DOHH2 (cell line): ENCODE measurements at regions not wholly inside any gene's neighbourhood (a gene's known extent, or its start where the extent isn't known, plus 50 kb on each side); places are given as distances from the start of the nearest gene placed in this dataset.

Experiments used
- H3F3A ChIP-seq: fragments of 200-600 bp; sonication (generic), shearing (Covaris generic); 2 replicates; pipeline ENCODE4 v1.6.0; 2016; ENCODE audit warnings: antibody characterized with exemption, mild to moderate bottlenecking; ENCODE audit not compliant: control insufficient read depth, insufficient read depth
- H3K27ac ChIP-seq: fragments of 200-600 bp; sonication (generic); 2 replicates; pipeline ENCODE4 v1.5.1; 2014; ENCODE audit warnings: low read depth, mild to moderate bottlenecking, low read length, moderate library complexity
- H3K27me3 ChIP-seq: fragments of 200-600 bp; sonication (generic); 2 replicates; pipeline ENCODE4 v1.6.1; 2014; ENCODE audit warnings: mild to moderate bottlenecking, low read length, mixed read lengths; ENCODE audit not compliant: control insufficient read depth
- H3K36me3 ChIP-seq: fragments of 200-600 bp; sonication (generic); 2 replicates; pipeline ENCODE4 v1.6.1; 2014; ENCODE audit warnings: mild to moderate bottlenecking, low read length, moderate library complexity, mixed read lengths; ENCODE audit not compliant: control insufficient read depth
- H3K4me1 ChIP-seq: fragments of 200-600 bp; sonication (generic); 2 replicates; pipeline ENCODE4 v1.6.1; 2014; ENCODE audit warnings: mild to moderate bottlenecking, low read length, mixed read lengths; ENCODE audit not compliant: control insufficient read depth
- H3K4me2 ChIP-seq: fragments of 200-600 bp; sonication (generic); 2 replicates; pipeline ENCODE4 v1.6.0; 2014; ENCODE audit warnings: mild to moderate bottlenecking, low read length, moderate library complexity
- H3K4me3 ChIP-seq: fragments of 200-600 bp; sonication (generic); 2 replicates; pipeline ENCODE4 v1.5.1; 2014; ENCODE audit warnings: mild to moderate bottlenecking, low read length, mixed read lengths
- H3K79me2 ChIP-seq: fragments of 200-600 bp; sonication (generic); 2 replicates; pipeline ENCODE4 v1.6.1; 2014; ENCODE audit warnings: mild to moderate bottlenecking, low read length, mixed read lengths; ENCODE audit not compliant: control insufficient read depth
- H3K9me2 ChIP-seq: fragments of 200-600 bp; sonication (generic); replicated peaks from 2 replicates; pipeline ENCODE4 v1.6.1; 2014; ENCODE audit warnings: mild to moderate bottlenecking, low read length, mixed read lengths; ENCODE audit not compliant: control insufficient read depth
- H3K9me3 ChIP-seq: fragments of 200-600 bp; sonication (generic); 2 replicates; pipeline ENCODE4 v1.6.1; 2014; ENCODE audit warnings: antibody characterized with exemption, low read length, mixed read lengths; ENCODE audit not compliant: control insufficient read depth, insufficient read depth
- H4K20me1 ChIP-seq: fragments of 200-600 bp; sonication (generic); 2 replicates; pipeline ENCODE4 v1.6.0; 2014; ENCODE audit warnings: low read depth, mild to moderate bottlenecking, antibody characterized with exemption, low read length, moderate library complexity; ENCODE audit not compliant: control insufficient read depth, insufficient read depth
- EZH2phosphoT487 ChIP-seq: fragments of 200-600 bp; sonication (generic); IDR thresholded peaks from 2 replicates; pipeline ENCODE4 v1.6.1; 2017; ENCODE audit warnings: borderline replicate concordance, mild to moderate bottlenecking, antibody characterized with exemption, low read length, moderate library complexity, mixed read lengths
- TF ChIP-seq, protein P1 (sequence below): fragments of 200-600 bp; sonication (generic); IDR thresholded peaks from one replicate; pipeline ENCODE4 v1.5.1; 2014; ENCODE audit warnings: antibody characterized with exemption, mild to moderate bottlenecking, low read depth, low read length; ENCODE audit not compliant: poor library complexity, severe bottlenecking

DNA sequence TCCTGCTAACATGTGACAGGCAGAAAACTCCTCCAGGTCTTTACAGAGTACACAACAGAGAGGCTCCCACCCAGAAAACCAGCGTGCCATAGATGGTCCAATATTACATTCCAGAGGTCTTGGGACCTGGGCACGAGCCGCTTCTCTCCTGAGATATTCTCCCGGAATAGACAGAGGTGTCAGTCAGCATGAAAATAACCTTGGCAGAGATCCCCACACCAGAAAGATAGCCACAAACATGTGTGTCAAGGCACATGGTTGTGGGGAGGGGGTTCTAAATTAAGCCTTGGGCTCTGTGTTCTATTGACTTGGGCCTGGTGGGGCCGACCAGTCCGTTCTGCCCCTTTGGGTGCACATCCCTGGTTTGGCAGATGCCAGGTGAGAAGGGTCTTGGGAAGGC is 78.4 kb downstream of the BOD1 start:
- no peaks in the 10 kb centered on the region for H3K79me2 ChIP-seq
- no peak overlapping the region for H3K4me3 ChIP-seq
- H3K4me2 ChIP-seq = no peak overlapping the region
- H3K27ac ChIP-seq = no peak overlapping the region
- no peaks in the 10 kb centered on the region for H3K9me3 ChIP-seq
- TF ChIP-seq, protein P1, sequence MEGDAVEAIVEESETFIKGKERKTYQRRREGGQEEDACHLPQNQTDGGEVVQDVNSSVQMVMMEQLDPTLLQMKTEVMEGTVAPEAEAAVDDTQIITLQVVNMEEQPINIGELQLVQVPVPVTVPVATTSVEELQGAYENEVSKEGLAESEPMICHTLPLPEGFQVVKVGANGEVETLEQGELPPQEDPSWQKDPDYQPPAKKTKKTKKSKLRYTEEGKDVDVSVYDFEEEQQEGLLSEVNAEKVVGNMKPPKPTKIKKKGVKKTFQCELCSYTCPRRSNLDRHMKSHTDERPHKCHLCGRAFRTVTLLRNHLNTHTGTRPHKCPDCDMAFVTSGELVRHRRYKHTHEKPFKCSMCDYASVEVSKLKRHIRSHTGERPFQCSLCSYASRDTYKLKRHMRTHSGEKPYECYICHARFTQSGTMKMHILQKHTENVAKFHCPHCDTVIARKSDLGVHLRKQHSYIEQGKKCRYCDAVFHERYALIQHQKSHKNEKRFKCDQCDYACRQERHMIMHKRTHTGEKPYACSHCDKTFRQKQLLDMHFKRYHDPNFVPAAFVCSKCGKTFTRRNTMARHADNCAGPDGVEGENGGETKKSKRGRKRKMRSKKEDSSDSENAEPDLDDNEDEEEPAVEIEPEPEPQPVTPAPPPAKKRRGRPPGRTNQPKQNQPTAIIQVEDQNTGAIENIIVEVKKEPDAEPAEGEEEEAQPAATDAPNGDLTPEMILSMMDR = no peak
- no peak for TF ChIP-seq EZH2phosphoT487
- H3K9me2 ChIP-seq = no peaks in the 10 kb centered on the region
- no peaks in the 10 kb centered on the region for H4K20me1 ChIP-seq
- H3K4me1 ChIP-seq = no peaks in the 10 kb centered on the region
- no peaks in the 10 kb centered on the region for H3F3A ChIP-seq
- no peaks in the 10 kb centered on the region for H3K36me3 ChIP-seq
- H3K27me3 ChIP-seq = peaks cover 8% of the 10 kb centered on the region; the same call in 1 of the 2 replicates

DNA sequence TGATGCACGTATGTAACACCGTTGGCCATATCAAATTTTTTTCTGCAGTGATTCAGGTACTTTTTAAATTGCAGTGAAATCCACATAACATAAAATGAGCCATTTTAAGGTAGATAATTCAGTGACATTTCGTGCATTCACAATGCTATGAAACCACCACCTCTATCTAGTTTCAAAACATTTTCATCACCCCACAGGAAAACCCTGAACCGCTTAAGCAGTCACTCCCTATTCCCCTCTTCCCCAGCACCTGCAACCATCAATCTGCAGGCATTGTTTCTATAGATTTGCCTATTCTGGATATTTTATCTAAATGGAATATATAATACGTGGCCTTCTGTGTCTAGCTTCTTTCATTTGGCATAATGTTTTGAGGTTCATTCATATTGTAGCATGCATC is 79.2 kb downstream of the BOD1 start:
- Histone ChIP-seq H3K27me3 (peaks cover 8% of the 10 kb centered on the region; the same call in 1 of the 2 replicates), H3K4me2 (no peak overlapping the region), H3K9me3 (no peaks in the 10 kb centered on the region), H4K20me1 (no peaks in the 10 kb centered on the region), H3K36me3 (no peaks in the 10 kb centered on the region), H3K79me2 (no peaks in the 10 kb centered on the region), H3K4me1 (no peaks in the 10 kb centered on the region), H3K9me2 (no peaks in the 10 kb centered on the region), H3K4me3 (no peak overlapping the region), H3K27ac (no peak overlapping the region), H3F3A (no peaks in the 10 kb centered on the region)
- TF ChIP-seq, protein P1 = no peak
- TF ChIP-seq EZH2phosphoT487 = no peak

DNA sequence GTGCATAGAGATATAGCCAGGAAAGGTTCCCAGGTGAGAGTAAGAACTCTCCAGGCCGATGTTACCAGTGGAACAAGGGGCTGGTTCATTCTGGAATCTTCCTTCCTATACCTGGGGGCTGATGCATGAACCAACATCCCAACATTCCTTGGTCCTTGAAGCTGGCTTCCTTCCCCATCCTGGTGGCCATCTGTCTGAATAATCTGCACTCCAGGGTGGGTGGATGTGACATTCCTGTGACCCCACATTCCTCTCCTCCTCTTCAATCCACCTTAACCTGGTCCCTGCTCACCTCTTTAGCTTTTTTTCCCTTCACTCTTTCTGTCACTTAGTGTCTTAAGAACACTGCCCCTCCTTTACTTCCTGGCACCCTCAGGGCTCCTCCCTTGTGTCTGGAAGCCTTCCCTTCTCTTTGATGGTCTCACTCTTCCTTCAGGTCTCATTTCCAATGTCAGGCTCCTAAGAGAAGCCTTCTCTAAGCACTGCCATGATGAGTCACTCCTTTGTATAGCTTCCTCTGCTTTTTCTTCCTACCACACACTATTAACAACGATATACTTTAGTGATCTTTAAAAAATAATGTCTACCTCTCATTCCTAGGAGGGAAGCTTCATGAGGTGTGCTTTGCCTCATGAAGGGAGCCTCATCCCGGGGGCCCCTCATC is 80.3 kb downstream of the BOD1 start:
- Histone ChIP-seq H3K27me3 (peaks cover 8% of the 10 kb centered on the region; the same call in 1 of the 2 replicates), H3K36me3 (no peaks in the 10 kb centered on the region), H3K9me3 (no peaks in the 10 kb centered on the region), H3K9me2 (no peaks in the 10 kb centered on the region), H3F3A (no peaks in the 10 kb centered on the region), H3K4me2 (no peak overlapping the region), H4K20me1 (no peaks in the 10 kb centered on the region), H3K27ac (no peak overlapping the region), H3K4me3 (no peak overlapping the region), H3K4me1 (no peaks in the 10 kb centered on the region), H3K79me2 (no peaks in the 10 kb centered on the region)
- TF ChIP-seq EZH2phosphoT487 = no peak
- TF ChIP-seq, protein P1 = no peak
